ENCODE measurements at regions not wholly inside any gene's neighbourhood (a gene's known extent, or its start where the extent isn't known, plus 50 kb on each side); places are given as distances from the start of the nearest gene placed in this dataset.

- DNase-seq (ENCODE audit: low read depth), result no peak
Measured at GRCh38 chr7:85328456-85328998, 141.7 kb upstream of the SEMA3D start.

GRCh38 chr7:85324145-85324799 is 137.4 kb upstream of the SEMA3D start:
- no peak for DNase-seq (ENCODE audit: low read depth)
- no peak for TF ChIP-seq CTCF (IDR thresholded peaks at IDR 0.05; ENCODE audit: low read length, missing control alignments)
- no peak overlapping the region for H3K4me3 ChIP-seq (replicated peaks; ENCODE audit: low read depth, low read length)

More at GRCh38 chr7:85328456-85328998, 141.7 kb upstream of the SEMA3D start:
- no peak for TF ChIP-seq CTCF (IDR thresholded peaks at IDR 0.05; ENCODE audit: low read length, missing control alignments)
- no peak overlapping the region for H3K4me3 ChIP-seq (replicated peaks; ENCODE audit: low read depth, low read length)

GRCh38 chr7:85322252-85322651 is 135.4 kb upstream of the SEMA3D start:
- no peak overlapping the region for H3K4me3 ChIP-seq (replicated peaks; ENCODE audit: low read depth, low read length)
- DNase-seq (ENCODE audit: low read depth), result no peak
- no peak for TF ChIP-seq CTCF (IDR thresholded peaks at IDR 0.05; ENCODE audit: low read length, missing control alignments)

- H3K4me3 ChIP-seq (replicated peaks; ENCODE audit: low read depth, low read length), result no peak overlapping the region
- DNase-seq (ENCODE audit: low read depth), result no peak
- no peak for TF ChIP-seq CTCF (IDR thresholded peaks at IDR 0.05; ENCODE audit: low read length, missing control alignments)
Measured at GRCh38 chr7:85320699-85321476, 134.0 kb upstream of the SEMA3D start.

GRCh38 chr7:85316489-85316888 is 129.6 kb upstream of the SEMA3D start:
- no peak for TF ChIP-seq CTCF (IDR thresholded peaks at IDR 0.05; ENCODE audit: low read length, missing control alignments)
- no peak overlapping the region for H3K4me3 ChIP-seq (replicated peaks; ENCODE audit: low read depth, low read length)
- DNase-seq (ENCODE audit: low read depth), result no peak

- TF ChIP-seq CTCF (IDR thresholded peaks at IDR 0.05; ENCODE audit: low read length, missing control alignments), result no peak
Measured at GRCh38 chr7:85310301-85310700, 123.4 kb upstream of the SEMA3D start.

More at GRCh38 chr7:85310301-85310700, 123.4 kb upstream of the SEMA3D start:
- no peak overlapping the region for H3K4me3 ChIP-seq (replicated peaks; ENCODE audit: low read depth, low read length)
- DNase-seq (ENCODE audit: low read depth), result no peak
